Hematopoietic multipotent progenitor cell treated with erythropoietin and hydrocortisone succinate and interleukin-3 and kit ligand, for 15 days (in vitro differentiated cells): ENCODE measurements at regions not wholly inside any gene's neighbourhood (a gene's known extent, or its start where the extent isn't known, plus 50 kb on each side); places are given as distances from the start of the nearest gene placed in this dataset.
"Not testable (repeated sequence)": the region's sequence is repeated elsewhere in the genome, so short reads cannot be mapped to it uniquely, and the experiment has no call there.

Source experiments
- DNase-seq: peaks from one replicate; pipeline ENCODE4 v3.0.0-alpha.2; 2015; ENCODE audit warnings: low spot score

DNA sequence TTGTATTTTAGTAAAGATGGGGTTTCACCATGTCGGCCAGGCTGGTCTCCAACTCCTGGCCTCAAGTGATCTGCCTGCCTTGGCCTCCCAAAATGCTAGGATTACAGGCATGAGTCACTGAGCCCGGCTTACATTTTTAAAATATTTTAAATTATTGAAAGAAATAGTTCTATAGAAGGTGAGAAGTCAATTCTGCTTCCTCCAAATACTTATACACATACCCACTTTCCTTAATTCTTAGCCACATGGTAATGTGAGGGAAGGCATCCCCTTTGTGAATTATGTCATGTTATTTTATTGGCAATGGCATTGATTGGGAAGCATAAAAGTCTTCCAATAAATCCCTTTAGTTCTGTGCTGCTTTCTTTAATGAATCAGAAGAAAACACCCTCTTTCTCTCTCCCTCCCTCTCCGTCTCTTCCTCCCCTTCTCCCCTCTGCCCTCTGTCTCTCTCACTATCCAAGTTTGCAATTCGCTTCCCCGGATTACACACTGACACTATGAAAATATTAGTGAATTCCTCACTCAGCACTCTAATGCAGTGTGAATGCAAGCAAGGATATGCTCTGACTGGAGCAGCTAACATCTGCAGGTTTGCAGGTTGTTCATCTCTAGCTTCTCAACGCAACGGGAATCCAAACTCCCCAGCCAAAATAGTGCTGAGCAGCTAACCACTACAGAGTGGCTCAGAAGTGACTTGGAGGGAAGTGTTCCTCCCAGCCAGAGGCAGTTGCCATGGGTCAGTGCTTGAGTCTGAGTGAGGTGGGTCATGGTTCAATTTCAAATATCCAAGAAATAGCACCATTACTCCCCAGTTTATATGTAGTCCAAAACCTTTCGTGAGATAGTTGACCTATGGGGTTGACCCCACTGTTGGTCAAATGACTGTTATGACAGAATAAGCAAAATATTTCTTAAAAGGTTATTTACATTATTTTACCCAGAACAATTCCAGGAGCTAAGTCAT, 77.8 kb upstream of the CD55 start:
- DNase-seq: no peak

- no peak for DNase-seq
These were observed 77.1 kb upstream of the CD55 start for GRCh38 chr1:207244409-207244801.

- no peak for DNase-seq
These were observed 76.4 kb upstream of the CD55 start for GRCh38 chr1:207245124-207245523.

- DNase-seq: no peak
These were observed 72.8 kb upstream of the CD55 start for GRCh38 chr1:207248544-207249198.

DNA sequence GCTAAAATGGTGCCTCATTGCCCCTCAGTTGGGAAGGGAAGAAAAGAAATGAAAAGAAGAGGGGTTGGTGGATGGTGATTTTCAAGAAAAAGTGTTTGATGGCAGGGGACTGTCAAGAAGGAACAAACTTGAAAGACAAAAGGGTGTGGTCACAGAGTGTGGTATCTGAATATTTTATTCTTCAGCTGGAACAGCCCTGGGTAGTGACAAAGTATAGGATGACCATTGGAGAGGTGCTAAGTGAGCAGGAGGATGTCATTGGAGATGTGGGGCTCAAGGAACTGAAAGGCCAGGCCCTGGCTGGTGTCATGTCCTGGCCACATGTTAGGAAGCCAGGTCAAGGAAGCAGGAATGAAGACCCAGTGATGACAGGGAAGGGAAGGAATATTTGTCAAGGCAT, 71.0 kb upstream of the CD55 start:
- DNase-seq: no peak

DNA sequence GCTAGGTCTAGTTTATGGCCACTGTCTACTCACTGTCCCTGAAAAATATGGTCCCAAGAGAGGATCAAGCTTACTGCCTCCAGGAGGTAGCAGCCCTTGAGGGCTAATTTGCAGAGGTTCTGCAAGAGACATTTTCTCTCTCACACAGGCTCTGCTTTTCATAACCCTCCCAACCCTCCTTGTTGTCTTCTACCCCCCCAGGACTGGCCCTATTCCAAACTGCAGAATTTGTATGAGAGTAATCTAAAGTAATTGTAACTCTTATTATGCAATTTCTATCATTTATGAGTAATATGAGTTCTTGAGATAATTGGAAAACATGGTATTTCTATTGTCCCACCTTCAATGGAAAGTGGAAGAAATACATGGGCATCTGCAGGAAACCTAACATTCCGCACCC, 70.4 kb upstream of the CD55 start:
- no peak for DNase-seq

- DNase-seq: no peak
These were observed 64.6 kb upstream of the CD55 start for GRCh38 chr1:207256869-207257268.

- peak; percentile 33 for DNase-seq
These were observed 62.1 kb upstream of the CD55 start for GRCh38 chr1:207259391-207259790.

DNA sequence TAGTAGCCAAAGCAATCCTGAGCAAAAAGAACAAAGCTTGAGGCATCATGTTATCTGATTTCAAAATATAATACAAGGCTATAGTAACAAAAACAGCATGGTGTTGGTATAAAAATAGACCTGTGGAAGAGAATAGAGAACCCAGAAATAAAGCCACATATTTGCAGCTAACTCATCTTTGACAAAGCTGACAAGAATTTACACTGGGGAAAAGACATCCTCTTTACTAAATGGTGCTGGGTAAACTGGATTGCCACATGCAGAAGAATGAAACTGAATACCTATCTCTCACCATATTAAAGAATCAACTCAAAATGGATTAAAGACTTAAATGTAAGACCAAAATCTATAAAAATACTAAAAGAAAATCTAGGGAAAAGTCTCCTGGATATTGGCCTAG, 59.5 kb upstream of the CD55 start:
- DNase-seq: no peak

DNA sequence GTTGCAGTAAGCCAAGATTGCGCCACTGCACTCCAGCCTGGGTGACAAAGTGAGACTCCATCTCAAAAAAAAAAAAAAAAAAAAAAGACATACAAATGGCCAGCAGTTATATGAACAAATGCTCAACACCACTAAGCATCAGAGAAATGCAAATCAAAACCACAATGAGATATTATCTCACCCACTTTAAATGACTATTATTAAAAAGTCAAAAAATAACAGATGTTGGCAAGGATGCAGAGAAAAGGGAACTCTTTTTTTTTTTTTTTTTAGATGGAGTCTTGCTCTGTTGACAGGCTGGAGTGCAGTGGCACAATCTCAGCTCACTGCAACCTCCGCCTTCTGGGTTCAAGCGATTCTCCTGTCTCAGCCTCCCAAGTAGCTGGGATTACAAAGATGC, 58.6 kb upstream of the CD55 start:
- not testable (repeated sequence) for DNase-seq

- DNase-seq: no peak
These were observed 56.7 kb upstream of the CD55 start for GRCh38 chr1:207264663-207265252.

GRCh38 chr1:207268337-207268736, 53.1 kb upstream of the CD55 start:
- DNase-seq: no peak

DNA sequence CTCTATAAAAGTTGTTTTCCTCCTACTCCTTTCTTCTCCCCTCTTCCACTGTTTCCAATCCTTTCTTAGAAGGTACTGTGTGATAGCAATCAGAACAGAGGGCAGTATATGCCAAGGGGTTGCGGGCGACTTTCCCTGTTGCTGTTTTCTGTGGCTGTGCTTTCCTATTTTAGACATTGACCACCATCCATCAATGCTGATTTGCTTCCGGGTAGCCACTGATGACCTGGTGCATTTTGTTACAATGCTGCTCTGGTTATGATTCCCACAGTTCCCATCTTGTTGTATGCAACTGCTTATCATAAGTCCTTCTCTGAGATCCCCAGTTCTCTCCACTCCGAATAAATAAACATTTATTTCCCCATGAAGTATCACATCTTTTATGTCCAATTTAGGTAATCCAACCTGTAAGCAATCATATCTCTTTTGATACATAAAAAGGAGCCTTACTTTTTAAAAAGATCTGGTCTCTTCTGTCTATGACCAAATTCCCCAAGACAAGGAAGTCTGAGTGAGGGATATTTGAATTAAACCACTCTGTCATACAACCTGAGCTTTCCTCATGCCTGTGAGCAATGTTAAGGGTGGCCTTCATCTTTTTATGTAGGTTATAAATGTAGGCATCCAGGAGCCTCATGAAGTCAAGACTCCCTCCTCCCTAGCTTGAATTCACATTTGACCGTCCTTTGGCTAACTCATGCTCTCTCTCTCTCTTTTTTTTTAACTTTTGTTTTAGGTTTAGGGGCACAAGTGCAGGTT, 52.5 kb upstream of the CD55 start:
- no peak for DNase-seq
